GM21367 (cell line): ENCODE measurements at regions not wholly inside any gene's neighbourhood (a gene's known extent, or its start where the extent isn't known, plus 50 kb on each side); places are given as distances from the start of the nearest gene placed in this dataset.

Experiments
- ATAC-seq: cut with Tn5 transposase; IDR thresholded peaks from one replicate; pipeline ENCODE4 v1.9.1; 2021; ENCODE audit not compliant: unreplicated experiment

DNA sequence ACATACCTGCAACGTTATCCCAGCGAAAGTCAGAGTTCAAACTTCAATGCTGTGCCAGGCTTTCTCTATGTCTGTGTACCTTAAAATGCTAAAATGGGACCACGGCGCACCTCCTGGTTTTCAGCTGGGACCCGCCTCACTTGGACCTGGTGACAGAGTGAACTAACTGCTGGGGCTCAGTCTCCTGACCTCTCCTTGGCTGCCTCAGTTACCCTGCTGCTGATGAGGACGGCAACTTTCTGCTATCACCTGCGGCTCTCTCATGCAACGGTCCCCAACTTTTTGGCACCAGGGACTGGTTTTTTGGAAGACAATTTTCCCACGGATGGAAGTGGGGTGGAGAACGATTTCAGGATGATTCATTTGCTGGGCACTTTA, 402.8 kb downstream of the BRD1 start:
- ATAC-seq, result no peak

DNA sequence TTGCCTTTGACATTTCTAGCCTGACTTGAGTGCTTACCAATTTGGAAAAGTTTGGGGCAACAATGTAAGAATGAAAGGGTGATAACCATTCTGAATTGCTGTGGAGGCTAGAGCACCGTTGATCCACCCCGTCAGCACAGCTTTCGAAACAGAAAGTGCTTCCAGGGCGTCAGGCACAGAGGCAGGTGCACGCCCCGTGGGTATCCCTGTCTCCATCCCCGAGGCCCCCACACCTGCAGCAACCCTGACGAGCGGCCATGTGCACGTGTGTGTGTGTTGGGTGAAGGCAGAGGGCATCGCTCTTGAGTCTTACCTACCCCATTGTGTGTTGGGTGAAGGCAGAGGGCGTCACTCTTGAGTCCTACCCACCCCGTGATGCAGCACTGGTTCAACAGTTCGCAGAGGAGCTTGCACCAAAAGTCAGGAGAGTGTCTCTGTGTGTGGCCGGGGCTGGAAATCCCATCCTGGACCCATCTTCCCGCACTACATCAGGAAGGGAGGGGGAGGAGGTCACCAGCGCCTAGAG, 404.5 kb downstream of the BRD1 start:
- no peak for ATAC-seq

GRCh38 chr22:49422701-49423100, 405.0 kb downstream of the BRD1 start:
- ATAC-seq, result no peak

DNA sequence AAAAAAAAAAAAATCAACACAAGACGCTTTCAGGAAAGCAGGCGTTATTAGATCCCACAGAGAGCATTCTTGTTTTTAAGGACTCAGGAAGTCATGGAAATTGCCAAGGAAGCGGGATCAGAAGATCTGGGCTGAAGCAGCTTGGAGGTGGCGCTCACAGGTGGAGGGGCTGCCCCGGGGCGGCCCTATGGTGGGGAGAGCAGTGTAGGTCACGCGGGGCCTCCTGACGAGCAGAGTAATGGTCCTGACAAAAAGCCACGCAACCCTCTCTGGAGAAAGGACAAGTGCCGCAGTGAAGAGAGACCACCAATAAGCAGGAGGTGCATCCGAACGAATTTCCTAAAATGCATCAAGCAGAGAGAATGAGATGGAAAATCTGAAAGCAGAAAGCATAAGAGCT, 407.0 kb downstream of the BRD1 start:
- ATAC-seq, result no peak

GRCh38 chr22:49419661-49420060, 408.0 kb downstream of the BRD1 start:
- ATAC-seq, result no peak

GRCh38 chr22:49418943-49419342, 408.7 kb downstream of the BRD1 start:
- ATAC-seq, result no peak

DNA sequence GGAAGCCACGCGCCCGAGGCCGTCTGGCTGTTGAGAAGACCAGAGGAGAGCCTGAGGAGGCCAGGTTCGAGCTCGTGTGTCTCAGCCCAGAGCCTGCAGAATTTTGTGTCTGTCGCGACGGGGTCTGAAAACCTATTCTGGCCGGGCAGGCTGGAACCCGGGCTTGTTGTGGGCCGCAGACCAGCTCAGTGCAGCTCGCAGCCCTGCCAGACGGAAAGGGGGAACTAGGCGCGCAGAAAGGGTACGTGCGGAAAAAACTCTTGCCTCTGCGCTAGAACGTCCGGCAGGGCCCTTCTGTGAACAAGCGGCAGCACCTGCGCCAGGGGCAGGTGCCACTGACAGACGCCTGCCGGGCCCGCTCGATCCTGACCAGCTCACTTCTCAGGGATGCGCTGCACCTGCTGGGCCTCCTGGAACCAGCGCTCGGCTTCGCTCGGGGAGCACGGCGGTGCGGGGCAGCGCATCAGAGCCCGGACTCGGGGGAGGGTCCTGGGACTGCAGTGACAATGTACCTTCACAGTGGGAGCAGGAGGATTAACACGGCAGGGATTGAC, 409.3 kb downstream of the BRD1 start:
- ATAC-seq, result no peak

DNA sequence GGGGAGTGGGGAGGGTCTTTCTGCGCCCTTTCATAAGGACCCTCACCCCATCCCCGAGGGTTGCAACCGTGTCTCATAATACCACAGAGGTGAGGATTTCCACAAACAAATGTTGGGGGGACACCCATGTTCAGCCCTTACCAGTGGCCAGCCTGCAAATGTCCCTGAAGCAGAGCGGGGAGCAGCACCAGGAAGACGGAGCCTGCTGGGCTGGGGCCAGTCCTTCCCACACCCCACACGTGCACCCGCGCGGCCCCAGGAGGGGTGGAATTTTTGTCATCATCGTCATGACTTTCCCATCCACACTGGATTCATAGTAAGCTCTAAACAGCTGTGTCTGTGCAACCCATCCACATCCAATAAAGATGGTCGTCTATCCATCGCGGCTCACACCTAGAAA, 409.8 kb downstream of the BRD1 start:
- ATAC-seq, result no peak

- no peak for ATAC-seq
Observed at GRCh38 chr22:49417326-49417725, 410.3 kb downstream of the BRD1 start.

DNA sequence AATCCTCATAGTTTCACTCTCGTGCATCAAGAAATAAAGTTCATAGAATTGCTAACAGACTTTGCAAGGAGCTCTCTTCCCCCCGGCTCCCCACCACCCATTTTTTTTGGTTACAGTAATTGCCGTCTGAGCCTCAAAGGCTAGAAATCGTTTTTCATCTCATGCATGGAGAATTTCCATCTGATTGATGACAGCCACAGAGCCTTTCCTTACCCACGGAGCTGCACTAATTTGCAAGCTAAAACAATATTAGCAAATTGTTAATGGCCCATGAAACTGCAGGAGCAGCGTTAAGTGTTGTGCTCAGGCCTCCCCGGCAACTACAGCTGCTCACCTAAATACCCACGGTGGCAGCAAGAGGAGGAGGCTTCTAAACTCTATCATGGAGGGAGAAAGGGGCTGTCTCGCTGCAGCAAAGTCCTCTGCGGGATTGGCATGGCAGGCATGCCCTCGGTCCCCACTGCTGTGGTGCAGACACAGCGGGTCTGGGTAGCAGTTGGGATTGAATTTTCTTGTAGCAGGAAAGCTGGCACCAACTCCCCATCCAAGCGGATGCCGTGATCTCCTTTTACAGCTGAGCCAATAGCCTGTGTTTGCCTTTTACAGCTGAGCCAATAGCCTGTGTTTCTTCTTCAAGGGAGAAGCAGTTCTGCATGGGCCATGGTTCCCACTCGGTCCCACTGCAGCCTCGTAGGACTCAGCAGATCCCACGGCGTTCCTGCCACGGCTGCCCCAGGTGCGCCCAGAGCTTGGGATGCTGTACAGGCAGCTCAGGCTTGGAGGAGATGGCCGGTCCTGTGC, 412.3 kb downstream of the BRD1 start:
- no peak for ATAC-seq

- ATAC-seq, result no peak
Observed at GRCh38 chr22:49413551-49413950, 414.1 kb downstream of the BRD1 start.

- no peak for ATAC-seq
Observed at GRCh38 chr22:49413146-49413545, 414.5 kb downstream of the BRD1 start.

DNA sequence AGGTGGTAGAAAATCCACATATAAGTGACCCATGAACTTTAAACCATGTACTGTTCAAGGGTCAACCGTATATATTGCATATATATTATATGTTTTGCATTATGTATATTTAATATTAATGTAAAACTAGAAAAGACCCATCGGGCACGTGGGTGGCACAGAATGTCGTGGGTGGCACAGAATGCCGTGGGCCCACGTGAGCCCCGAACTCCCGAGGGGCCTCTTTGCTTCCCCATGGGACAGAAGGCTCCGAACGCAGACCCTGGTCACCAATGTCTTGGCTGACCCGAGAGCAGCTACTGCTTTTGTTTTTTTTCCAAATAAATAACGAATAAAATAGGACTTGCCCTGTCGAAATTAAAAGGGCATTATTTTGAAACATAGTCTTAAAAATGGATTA, 415.4 kb downstream of the BRD1 start:
- no peak for ATAC-seq

DNA sequence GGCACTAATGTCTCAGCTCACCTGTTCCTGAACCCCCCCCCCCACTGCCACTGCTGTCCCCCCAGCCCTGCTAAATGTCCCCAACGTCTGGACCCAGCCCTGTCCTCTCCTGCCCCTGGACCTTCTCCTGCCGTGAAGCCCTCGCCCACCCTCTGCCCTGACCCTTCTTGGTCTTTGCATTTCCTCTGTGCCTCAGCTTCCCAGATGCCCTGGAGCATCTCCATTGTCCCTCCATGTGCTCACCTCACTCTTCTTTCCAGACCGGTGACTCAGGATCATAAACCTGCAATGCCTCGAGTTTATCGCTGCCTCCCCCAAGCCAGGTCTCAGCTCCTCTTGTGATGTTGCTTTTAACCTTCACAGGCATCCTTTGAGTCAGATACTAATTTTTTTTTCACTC, 416.4 kb downstream of the BRD1 start:
- no peak for ATAC-seq

GRCh38 chr22:49408102-49408836, 419.4 kb downstream of the BRD1 start:
- ATAC-seq, result no peak

GRCh38 chr22:49406879-49407587, 420.6 kb downstream of the BRD1 start:
- ATAC-seq, result no peak

GRCh38 chr22:49406047-49406650, 421.5 kb downstream of the BRD1 start:
- no peak for ATAC-seq

DNA sequence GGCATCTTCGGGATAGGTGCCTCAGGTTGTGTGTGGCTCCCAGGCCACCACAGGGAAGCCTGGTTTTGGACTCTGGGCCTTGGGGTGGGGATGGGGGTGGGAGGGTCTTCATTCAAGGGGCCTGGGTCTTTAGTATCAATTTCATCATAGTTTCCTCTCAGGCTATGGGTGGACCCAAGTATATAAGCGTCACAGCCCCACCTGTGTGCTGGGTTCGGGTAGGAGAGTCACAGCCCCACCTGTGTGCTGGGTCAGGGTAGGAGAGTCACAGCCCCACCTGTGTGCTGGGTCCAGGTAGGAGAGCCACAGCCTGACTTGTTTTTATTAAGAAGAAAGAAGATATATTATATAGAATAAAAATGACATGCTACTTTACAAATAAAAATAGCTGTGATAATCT, 422.1 kb downstream of the BRD1 start:
- ATAC-seq, result no peak

DNA sequence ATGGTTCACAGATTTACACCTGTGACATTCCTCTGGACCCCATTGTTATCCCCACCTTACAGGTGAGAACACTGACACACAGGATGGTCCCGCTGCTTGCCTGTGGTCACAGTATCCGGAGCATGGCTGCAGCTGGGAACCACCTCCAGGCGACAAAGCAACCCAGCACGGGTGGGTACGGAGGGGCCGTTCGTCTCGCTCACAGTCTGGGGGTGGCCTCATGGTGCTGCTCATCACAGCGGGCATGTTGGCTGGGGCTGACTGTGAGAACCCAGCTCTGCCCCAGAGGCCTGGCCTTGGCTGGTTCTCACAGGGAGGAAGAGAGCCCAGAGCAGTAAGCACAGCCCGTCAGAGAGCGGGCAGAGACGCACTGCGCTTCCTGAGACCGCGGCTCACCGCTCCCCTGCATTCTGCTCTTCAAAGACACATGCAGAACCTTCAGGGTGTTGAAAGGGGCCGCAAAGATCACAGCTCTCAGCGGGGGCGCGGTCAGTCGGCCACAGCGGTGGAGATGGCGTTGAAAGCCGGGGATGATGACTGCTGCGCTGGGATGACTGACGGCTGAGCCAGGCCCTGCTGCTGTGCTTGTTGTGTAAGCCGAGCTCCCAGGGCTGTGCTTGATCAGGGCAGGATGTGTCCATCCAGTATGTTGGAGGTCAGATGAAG, 423.0 kb downstream of the BRD1 start:
- no peak for ATAC-seq

DNA sequence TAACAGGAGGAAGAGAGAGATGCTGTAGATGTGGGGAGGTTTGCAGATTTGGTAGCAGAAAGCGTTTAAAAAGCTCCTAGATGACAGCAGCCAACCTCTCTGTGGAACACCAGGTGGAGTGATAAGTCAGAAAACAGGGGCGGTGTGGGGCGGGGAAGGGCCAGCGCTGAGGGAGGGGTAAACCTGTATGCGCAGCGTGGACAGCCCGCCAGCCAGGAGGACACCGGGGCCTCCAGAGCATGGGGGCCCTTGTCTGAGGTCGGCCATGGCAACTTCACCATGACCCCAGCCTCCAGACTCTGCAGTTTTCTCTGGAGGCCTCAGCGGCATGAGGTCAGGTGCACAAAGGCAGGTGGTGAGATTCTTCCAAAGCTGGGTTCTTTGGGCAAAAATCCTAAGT, 423.7 kb downstream of the BRD1 start:
- no peak for ATAC-seq
